ENCODE measurements at regions not wholly inside any gene's neighbourhood (a gene's known extent, or its start where the extent isn't known, plus 50 kb on each side); places are given as distances from the start of the nearest gene placed in this dataset.
A peak's percentile ranks its signal among the peaks of the same experiment; 100 is the strongest.

GRCh38 chr20:7610681-7611080, 329.6 kb downstream of the HAO1 start:
- no peak for DNase-seq (ENCODE audit: low read depth in 2 of 2)

DNA sequence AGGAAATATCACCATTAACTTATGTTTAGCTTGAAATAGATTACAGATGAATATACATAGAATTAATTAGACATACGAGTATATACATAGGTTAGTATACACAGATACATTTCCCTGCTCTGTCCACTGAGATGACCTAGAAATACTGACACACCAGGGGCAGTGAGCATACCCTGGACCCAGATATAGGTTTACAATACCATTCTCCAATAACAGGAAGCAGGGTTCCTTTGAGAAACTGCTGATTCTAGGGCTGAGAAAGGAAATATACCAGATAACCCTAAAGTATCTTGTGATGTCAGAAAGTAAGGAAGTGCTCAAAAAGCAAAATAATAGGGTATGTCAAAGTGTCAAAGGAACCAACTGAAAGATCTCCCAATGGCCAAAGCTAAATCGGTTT, 322.5 kb downstream of the HAO1 start:
- peak in 1 of 2 donors; percentile 59 for DNase-seq (ENCODE audit: low read depth in 2 of 2)

DNA sequence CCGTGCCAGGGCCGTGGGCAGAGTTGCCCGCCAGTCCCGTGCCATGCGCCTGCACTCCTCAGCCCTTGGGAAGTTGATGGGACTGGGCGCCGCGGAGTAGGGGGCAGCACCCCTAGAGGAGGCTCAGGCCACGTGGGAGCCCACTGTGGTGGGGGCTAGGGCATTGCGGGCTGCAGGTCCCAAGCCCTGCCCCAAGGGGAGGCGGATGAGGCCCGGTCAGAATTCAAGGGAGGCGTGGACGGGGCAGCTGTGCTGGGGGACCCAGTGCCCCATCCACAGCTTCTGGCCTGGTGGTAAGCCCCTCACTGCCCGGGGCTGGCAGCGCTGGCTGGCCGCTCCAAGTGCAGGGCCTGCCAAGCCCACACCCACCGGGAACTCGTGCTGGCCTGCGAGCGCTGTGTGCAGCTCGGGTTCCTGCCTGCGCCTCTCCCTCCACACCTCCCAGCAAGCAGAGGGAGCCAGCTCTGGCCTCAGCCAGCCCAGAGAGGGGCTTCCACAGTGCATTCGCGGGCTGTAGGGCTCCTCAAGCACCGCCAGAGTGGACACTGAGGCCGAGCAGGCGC, 317.8 kb downstream of the HAO1 start:
- DNase-seq (ENCODE audit: low read depth in 2 of 2): no peak

DNA sequence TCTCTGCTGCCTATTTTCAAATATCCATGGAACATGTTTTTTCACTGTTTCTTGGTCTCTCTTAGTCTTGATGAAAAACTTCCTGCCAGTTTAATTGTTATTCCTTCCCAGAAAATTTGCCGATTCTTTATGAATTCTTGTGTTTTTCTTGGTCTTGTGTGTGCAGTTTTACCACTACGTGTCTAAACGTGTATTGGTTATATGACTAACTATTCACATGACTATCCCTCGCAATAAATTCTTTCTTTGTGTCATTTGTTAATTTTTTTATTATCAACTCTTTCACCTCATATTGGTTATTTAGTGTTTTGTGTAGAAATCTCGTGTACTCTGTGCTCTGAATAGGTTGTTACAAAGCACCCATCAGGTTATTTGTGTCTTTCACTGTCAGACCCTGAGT, 315.4 kb downstream of the HAO1 start:
- no peak for DNase-seq (ENCODE audit: low read depth in 2 of 2)

- peak; percentile 89 to 91 for DNase-seq (ENCODE audit: low read depth in 2 of 2)
Observed at GRCh38 chr20:7627734-7628663, 312.3 kb downstream of the HAO1 start.

GRCh38 chr20:7629880-7630279, 310.4 kb downstream of the HAO1 start:
- no peak for DNase-seq (ENCODE audit: low read depth in 2 of 2)

GRCh38 chr20:7637184-7637583, 303.1 kb downstream of the HAO1 start:
- peak in 1 of 2 donors; percentile 40 for DNase-seq (ENCODE audit: low read depth in 2 of 2)

GRCh38 chr20:7650086-7650879, 290.0 kb downstream of the HAO1 start:
- DNase-seq (ENCODE audit: low read depth in 2 of 2): peak in 1 of 2 donors; percentile 17

GRCh38 chr20:7654231-7654630, 286.0 kb downstream of the HAO1 start:
- DNase-seq (ENCODE audit: low read depth in 2 of 2): no peak

GRCh38 chr20:7656687-7657467, 283.4 kb downstream of the HAO1 start:
- DNase-seq (ENCODE audit: low read depth in 2 of 2): no peak

GRCh38 chr20:7657569-7657968, 282.7 kb downstream of the HAO1 start:
- no peak for DNase-seq (ENCODE audit: low read depth in 2 of 2)

DNA sequence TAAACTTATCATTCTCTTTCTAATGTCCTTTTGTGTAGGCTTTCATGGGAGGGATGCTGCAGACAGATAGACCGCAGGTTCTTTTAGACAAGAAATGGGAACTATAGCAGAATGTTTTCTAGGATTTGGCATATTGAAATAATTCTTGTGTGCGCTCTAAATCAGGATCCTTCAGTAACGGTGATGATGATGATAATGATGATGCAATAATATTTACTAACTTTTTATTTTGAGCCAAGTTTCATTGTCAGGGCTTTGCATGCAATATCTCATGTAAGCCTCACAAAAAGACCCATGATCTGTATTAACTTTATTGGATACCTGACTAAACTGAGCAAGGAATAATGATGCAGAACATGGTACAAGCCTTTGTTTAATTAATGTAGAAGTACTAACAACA, 280.1 kb downstream of the HAO1 start:
- DNase-seq (ENCODE audit: low read depth in 2 of 2): no peak

GRCh38 chr20:7665376-7665775, 274.9 kb downstream of the HAO1 start:
- no peak for DNase-seq (ENCODE audit: low read depth in 2 of 2)

DNA sequence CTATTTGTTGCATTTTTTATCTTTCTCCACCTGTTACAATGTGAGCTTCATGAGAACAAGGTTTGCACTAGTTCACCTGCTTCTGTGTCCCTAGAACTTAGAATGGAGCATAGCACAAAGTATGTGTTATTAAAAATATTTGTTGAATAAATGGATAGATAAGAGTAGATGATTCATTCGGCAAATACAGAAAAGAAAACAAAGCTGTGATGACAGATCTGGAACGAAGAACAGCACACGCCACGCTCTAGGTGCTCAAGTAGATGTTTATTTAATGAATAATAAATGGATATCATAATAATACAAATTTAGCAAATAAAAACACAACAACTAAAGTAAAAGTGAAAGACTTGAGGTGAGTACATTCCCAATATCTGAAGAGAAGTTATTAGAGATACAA, 273.1 kb downstream of the HAO1 start:
- DNase-seq (ENCODE audit: low read depth in 2 of 2): peak; percentile 16 to 73

GRCh38 chr20:7672571-7672970, 267.7 kb downstream of the HAO1 start:
- no peak for DNase-seq (ENCODE audit: low read depth in 2 of 2)

- DNase-seq (ENCODE audit: low read depth in 2 of 2): no peak
Observed at GRCh38 chr20:7673841-7674240, 266.4 kb downstream of the HAO1 start.

- DNase-seq (ENCODE audit: low read depth in 2 of 2): no peak
Observed at GRCh38 chr20:7682916-7683315, 257.3 kb downstream of the HAO1 start.

DNA sequence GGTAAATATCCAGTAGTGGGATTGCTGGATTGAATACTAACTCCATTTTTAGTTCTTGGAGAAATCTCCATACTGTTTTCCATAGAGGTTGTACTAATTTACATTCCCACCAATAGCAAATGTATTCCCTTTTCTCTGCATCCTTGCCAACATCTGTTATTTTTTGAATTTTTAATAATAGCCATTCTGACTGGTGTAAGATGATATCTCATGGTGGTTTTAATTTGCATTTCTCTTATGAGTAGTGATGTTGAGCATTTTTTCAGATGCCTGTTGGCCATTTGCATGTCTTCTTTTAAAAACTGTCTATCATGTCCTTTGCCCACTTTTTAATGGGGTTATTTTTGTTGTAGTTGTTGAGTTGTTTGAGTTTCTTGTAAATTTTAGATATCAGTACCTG, 253.2 kb downstream of the HAO1 start:
- DNase-seq (ENCODE audit: low read depth in 2 of 2): no peak

DNA sequence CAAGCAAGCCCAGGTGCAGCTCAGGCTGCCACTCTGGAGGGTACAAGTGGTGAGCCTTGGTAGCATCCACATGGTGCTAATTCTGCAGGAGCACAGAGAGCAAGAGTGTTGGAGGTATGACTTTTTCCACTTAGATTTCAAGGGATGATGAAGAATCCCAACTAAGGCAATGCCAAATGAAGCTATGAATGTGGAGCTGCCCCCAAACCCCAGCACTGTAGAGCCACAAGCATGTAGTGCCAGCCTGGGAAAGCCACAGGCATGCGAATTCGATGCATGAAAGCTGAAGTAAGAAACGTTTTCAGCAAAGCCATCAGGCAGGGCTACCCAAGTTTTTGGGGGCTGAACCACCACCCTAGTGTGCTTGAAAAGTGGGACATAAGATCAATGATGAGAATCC, 251.1 kb downstream of the HAO1 start:
- no peak for DNase-seq (ENCODE audit: low read depth in 2 of 2)

- DNase-seq (ENCODE audit: low read depth in 2 of 2): no peak
Observed at GRCh38 chr20:7691647-7692269, 248.5 kb downstream of the HAO1 start.

GRCh38 chr20:7692478-7692877, 247.8 kb downstream of the HAO1 start:
- DNase-seq (ENCODE audit: low read depth in 2 of 2): no peak
